ENCODE measurements at regions not wholly inside any gene's neighbourhood (a gene's known extent, or its start where the extent isn't known, plus 50 kb on each side); places are given as distances from the start of the nearest gene placed in this dataset.

GRCh38 chr3:79922633-79923032 is 154.8 kb upstream of the ROBO1 start:
- H3K27me3 Mint-ChIP-seq, result no peaks in the 10 kb centered on the region
- H3K36me3 Mint-ChIP-seq, result no peaks in the 10 kb centered on the region
- CTCF ChIA-PET, result no interaction called here
- H3K9me3 Mint-ChIP-seq, result peaks cover 3% of the 10 kb centered on the region
- H3K4me3 Mint-ChIP-seq, result no peak overlapping the region
- no peak overlapping the region for H3K27ac Mint-ChIP-seq
- no peak for DNase-seq
- H3K4me1 Mint-ChIP-seq, result no peaks in the 10 kb centered on the region

GRCh38 chr3:79917561-79917960 is 149.8 kb upstream of the ROBO1 start:
- Mint-ChIP-seq H3K9me3 (peaks cover 12% of the 10 kb centered on the region), H3K27me3 (no peaks in the 10 kb centered on the region), H3K36me3 (no peaks in the 10 kb centered on the region), H3K4me3 (no peak overlapping the region), H3K4me1 (no peaks in the 10 kb centered on the region), H3K27ac (no peak overlapping the region)
- CTCF ChIA-PET, result no interaction called here
- DNase-seq, result no peak

- Mint-ChIP-seq H3K27ac (no peak overlapping the region), H3K9me3 (peaks cover 8% of the 10 kb centered on the region), H3K4me1 (no peaks in the 10 kb centered on the region), H3K36me3 (no peaks in the 10 kb centered on the region), H3K4me3 (no peak overlapping the region), H3K27me3 (no peaks in the 10 kb centered on the region)
- CTCF ChIA-PET, result no interaction called here
- no peak for DNase-seq
Measured at GRCh38 chr3:79910337-79910736, 142.5 kb upstream of the ROBO1 start.

GRCh38 chr3:79906106-79906505 is 138.3 kb upstream of the ROBO1 start:
- H3K36me3 Mint-ChIP-seq, result no peaks in the 10 kb centered on the region
- no peak overlapping the region for H3K4me3 Mint-ChIP-seq
- DNase-seq, result no peak
- CTCF ChIA-PET, result no interaction called here
- no peaks in the 10 kb centered on the region for H3K27me3 Mint-ChIP-seq
- no peaks in the 10 kb centered on the region for H3K4me1 Mint-ChIP-seq
- no peak overlapping the region for H3K27ac Mint-ChIP-seq
- no peaks in the 10 kb centered on the region for H3K9me3 Mint-ChIP-seq

- CTCF ChIA-PET, result no interaction called here
- peaks cover 2% of the 10 kb centered on the region for H3K9me3 Mint-ChIP-seq
Measured at GRCh38 chr3:79902151-79902550, 134.4 kb upstream of the ROBO1 start.

GRCh38 chr3:79898907-79899306 is 131.1 kb upstream of the ROBO1 start:
- peaks cover 4% of the 10 kb centered on the region for H3K9me3 Mint-ChIP-seq
- no peaks in the 10 kb centered on the region for H3K36me3 Mint-ChIP-seq
- no peaks in the 10 kb centered on the region for H3K27me3 Mint-ChIP-seq
- no peak overlapping the region for H3K4me3 Mint-ChIP-seq
- no peak for DNase-seq
- CTCF ChIA-PET, result no interaction called here
- no peak overlapping the region for H3K27ac Mint-ChIP-seq
- H3K4me1 Mint-ChIP-seq, result no peaks in the 10 kb centered on the region

More at GRCh38 chr3:79902151-79902550, 134.4 kb upstream of the ROBO1 start:
- no peak overlapping the region for H3K4me3 Mint-ChIP-seq
- no peaks in the 10 kb centered on the region for H3K36me3 Mint-ChIP-seq
- no peaks in the 10 kb centered on the region for H3K27me3 Mint-ChIP-seq
- H3K27ac Mint-ChIP-seq, result no peak overlapping the region
- no peaks in the 10 kb centered on the region for H3K4me1 Mint-ChIP-seq
- no peak for DNase-seq

- DNase-seq, result no peak
- H3K9me3 Mint-ChIP-seq, result peaks cover 4% of the 10 kb centered on the region
- no peak overlapping the region for H3K4me3 Mint-ChIP-seq
- no peaks in the 10 kb centered on the region for H3K36me3 Mint-ChIP-seq
- no peaks in the 10 kb centered on the region for H3K27me3 Mint-ChIP-seq
- H3K27ac Mint-ChIP-seq, result no peak overlapping the region
- CTCF ChIA-PET, result no interaction called here
- H3K4me1 Mint-ChIP-seq, result no peaks in the 10 kb centered on the region
Measured at GRCh38 chr3:79896086-79896485, 128.3 kb upstream of the ROBO1 start.

GRCh38 chr3:79887213-79887612 is 119.4 kb upstream of the ROBO1 start:
- no peaks in the 10 kb centered on the region for H3K36me3 Mint-ChIP-seq
- no peak for DNase-seq
- H3K27me3 Mint-ChIP-seq, result no peaks in the 10 kb centered on the region
- no peak overlapping the region for H3K27ac Mint-ChIP-seq
- H3K9me3 Mint-ChIP-seq, result no peaks in the 10 kb centered on the region
- no peaks in the 10 kb centered on the region for H3K4me1 Mint-ChIP-seq
- H3K4me3 Mint-ChIP-seq, result no peak overlapping the region
- CTCF ChIA-PET, result no interaction called here

GRCh38 chr3:79886204-79886603 is 118.4 kb upstream of the ROBO1 start:
- CTCF ChIA-PET, result no interaction called here
- Mint-ChIP-seq H3K9me3 (no peaks in the 10 kb centered on the region), H3K4me1 (no peaks in the 10 kb centered on the region), H3K36me3 (no peaks in the 10 kb centered on the region), H3K4me3 (no peak overlapping the region), H3K27ac (no peak overlapping the region), H3K27me3 (no peaks in the 10 kb centered on the region)
- DNase-seq, result no peak

- DNase-seq, result no peak
- Mint-ChIP-seq H3K4me1 (no peaks in the 10 kb centered on the region), H3K36me3 (no peaks in the 10 kb centered on the region), H3K27ac (no peak overlapping the region), H3K4me3 (no peak overlapping the region), H3K27me3 (no peaks in the 10 kb centered on the region), H3K9me3 (no peaks in the 10 kb centered on the region)
- CTCF ChIA-PET, result no interaction called here
Measured at GRCh38 chr3:79885407-79885806, 117.6 kb upstream of the ROBO1 start.

- H3K4me3 Mint-ChIP-seq, result no peak overlapping the region
- H3K27ac Mint-ChIP-seq, result no peak overlapping the region
- H3K9me3 Mint-ChIP-seq, result no peaks in the 10 kb centered on the region
- CTCF ChIA-PET, result no interaction called here
- no peak for DNase-seq
- no peaks in the 10 kb centered on the region for H3K36me3 Mint-ChIP-seq
- H3K4me1 Mint-ChIP-seq, result no peaks in the 10 kb centered on the region
- H3K27me3 Mint-ChIP-seq, result no peaks in the 10 kb centered on the region
Measured at GRCh38 chr3:79884354-79884753, 116.6 kb upstream of the ROBO1 start.

- CTCF ChIA-PET, result no interaction called here
- Mint-ChIP-seq H3K4me3 (no peak overlapping the region), H3K9me3 (peaks cover 8% of the 10 kb centered on the region), H3K36me3 (no peaks in the 10 kb centered on the region), H3K4me1 (no peaks in the 10 kb centered on the region), H3K27me3 (no peaks in the 10 kb centered on the region), H3K27ac (no peak overlapping the region)
- no peak for DNase-seq
Measured at GRCh38 chr3:79881431-79881830, 113.6 kb upstream of the ROBO1 start.

GRCh38 chr3:79878708-79879107 is 110.9 kb upstream of the ROBO1 start:
- Mint-ChIP-seq H3K4me1 (no peaks in the 10 kb centered on the region), H3K36me3 (no peaks in the 10 kb centered on the region), H3K9me3 (peaks cover 8% of the 10 kb centered on the region), H3K27me3 (no peaks in the 10 kb centered on the region), H3K27ac (no peak overlapping the region), H3K4me3 (no peak overlapping the region)
- no peak for DNase-seq
- CTCF ChIA-PET, result no interaction called here

- Mint-ChIP-seq H3K27me3 (no peaks in the 10 kb centered on the region), H3K27ac (no peak overlapping the region), H3K4me3 (no peak overlapping the region), H3K4me1 (no peaks in the 10 kb centered on the region), H3K9me3 (peaks cover 9% of the 10 kb centered on the region), H3K36me3 (no peaks in the 10 kb centered on the region)
- CTCF ChIA-PET, result no interaction called here
- no peak for DNase-seq
Measured at GRCh38 chr3:79874646-79875045, 106.8 kb upstream of the ROBO1 start.

GRCh38 chr3:79872483-79872882 is 104.7 kb upstream of the ROBO1 start:
- DNase-seq, result no peak
- CTCF ChIA-PET, result no interaction called here
- H3K27ac Mint-ChIP-seq, result no peak overlapping the region
- peaks cover 7% of the 10 kb centered on the region for H3K9me3 Mint-ChIP-seq
- no peaks in the 10 kb centered on the region for H3K4me1 Mint-ChIP-seq
- no peaks in the 10 kb centered on the region for H3K36me3 Mint-ChIP-seq
- no peak overlapping the region for H3K4me3 Mint-ChIP-seq
- H3K27me3 Mint-ChIP-seq, result no peaks in the 10 kb centered on the region

- no peak overlapping the region for H3K27ac Mint-ChIP-seq
- no peak overlapping the region for H3K4me3 Mint-ChIP-seq
- peaks cover 4% of the 10 kb centered on the region for H3K9me3 Mint-ChIP-seq
- no peaks in the 10 kb centered on the region for H3K4me1 Mint-ChIP-seq
- H3K36me3 Mint-ChIP-seq, result no peaks in the 10 kb centered on the region
- CTCF ChIA-PET, result no interaction called here
- H3K27me3 Mint-ChIP-seq, result no peaks in the 10 kb centered on the region
- no peak for DNase-seq
Measured at GRCh38 chr3:79871656-79872055, 103.9 kb upstream of the ROBO1 start.

All from activated naive CD4-positive, alpha-beta T cell treated with anti-CD3 and anti-CD28 coated beads, Interleukin-2, amount 10 ng/mL, durations not matched to agents 7 days and 5 days (primary cell).